NB4 (cell line): ENCODE measurements at regions not wholly inside any gene's neighbourhood (a gene's known extent, or its start where the extent isn't known, plus 50 kb on each side); places are given as distances from the start of the nearest gene placed in this dataset.

Experiments used
- DNase-seq: peaks from one replicate; pipeline ENCODE4 v3.0.0; 2010; ENCODE audit warnings: low read depth
- H3K4me3 ChIP-seq: one replicate; pipeline ENCODE4 v1.5.1; 2011; ENCODE audit warnings: mild to moderate bottlenecking, low read depth, low read length, moderate library complexity
- MYC ChIP-seq: IDR thresholded peaks from 2 replicates; pipeline ENCODE4 v1.6.1; 2011; ENCODE audit warnings: low read depth, low read length
- POLR2A ChIP-seq: IDR thresholded peaks from 2 replicates; pipeline ENCODE4 v1.6.1; 2011; ENCODE audit warnings: mild to moderate bottlenecking; ENCODE audit not compliant: insufficient read length; ENCODE audit errors: extremely low read depth
- TF ChIP-seq, protein P1 (sequence below): IDR thresholded peaks from 2 replicates; pipeline ENCODE4 v1.6.1; 2011; ENCODE audit warnings: low read depth, low read length
- TF ChIP-seq, protein P2 (sequence below): IDR thresholded peaks from one replicate; pipeline ENCODE4 v1.5.1; 2012; ENCODE audit warnings: low read depth, low read length

DNA sequence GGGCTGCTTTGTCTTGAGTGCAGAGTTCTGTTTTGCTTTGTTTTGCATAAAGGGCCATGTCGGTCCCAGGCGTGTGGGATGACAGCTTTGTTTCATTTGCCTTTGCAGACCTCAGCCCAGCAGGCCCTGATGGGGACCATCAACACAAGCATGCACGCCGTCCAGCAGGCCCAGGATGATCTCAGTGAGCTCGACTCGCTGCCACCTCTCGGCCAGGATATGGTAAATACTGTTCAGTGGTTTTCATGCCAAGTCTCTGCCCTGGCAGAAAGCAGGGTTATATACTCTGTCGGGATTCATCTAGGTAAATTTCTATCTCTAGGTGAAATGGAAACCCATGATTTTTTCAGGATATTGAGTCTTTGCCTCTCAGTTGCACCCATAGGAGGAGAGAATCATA is 343.9 kb upstream of the TPM1 start:
- TF ChIP-seq, protein P1, sequence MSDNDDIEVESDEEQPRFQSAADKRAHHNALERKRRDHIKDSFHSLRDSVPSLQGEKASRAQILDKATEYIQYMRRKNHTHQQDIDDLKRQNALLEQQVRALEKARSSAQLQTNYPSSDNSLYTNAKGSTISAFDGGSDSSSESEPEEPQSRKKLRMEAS = no peak
- no peak for TF ChIP-seq MYC
- no peak for TF ChIP-seq POLR2A
- TF ChIP-seq, protein P2, sequence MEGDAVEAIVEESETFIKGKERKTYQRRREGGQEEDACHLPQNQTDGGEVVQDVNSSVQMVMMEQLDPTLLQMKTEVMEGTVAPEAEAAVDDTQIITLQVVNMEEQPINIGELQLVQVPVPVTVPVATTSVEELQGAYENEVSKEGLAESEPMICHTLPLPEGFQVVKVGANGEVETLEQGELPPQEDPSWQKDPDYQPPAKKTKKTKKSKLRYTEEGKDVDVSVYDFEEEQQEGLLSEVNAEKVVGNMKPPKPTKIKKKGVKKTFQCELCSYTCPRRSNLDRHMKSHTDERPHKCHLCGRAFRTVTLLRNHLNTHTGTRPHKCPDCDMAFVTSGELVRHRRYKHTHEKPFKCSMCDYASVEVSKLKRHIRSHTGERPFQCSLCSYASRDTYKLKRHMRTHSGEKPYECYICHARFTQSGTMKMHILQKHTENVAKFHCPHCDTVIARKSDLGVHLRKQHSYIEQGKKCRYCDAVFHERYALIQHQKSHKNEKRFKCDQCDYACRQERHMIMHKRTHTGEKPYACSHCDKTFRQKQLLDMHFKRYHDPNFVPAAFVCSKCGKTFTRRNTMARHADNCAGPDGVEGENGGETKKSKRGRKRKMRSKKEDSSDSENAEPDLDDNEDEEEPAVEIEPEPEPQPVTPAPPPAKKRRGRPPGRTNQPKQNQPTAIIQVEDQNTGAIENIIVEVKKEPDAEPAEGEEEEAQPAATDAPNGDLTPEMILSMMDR = no peak
- no peak overlapping the region for H3K4me3 ChIP-seq
- no peak for DNase-seq

DNA sequence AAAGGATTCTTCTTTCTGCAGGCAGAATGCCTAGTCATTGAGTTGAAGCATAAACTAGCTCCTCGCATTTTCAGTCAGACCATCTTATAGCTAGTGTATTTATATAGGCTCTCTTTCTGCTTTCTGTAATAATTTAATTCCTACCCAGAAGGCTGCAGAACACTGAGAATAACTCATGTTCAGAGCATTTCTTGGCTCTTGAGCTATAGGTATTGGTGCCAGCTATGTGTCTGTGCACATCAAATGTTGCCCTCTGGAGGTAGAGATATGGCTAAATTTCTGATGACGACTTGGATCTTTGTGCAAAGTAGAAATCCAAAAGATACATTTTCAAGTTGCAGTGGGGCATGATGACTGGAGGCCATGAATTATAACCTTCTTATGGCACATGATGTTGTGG is 336.2 kb upstream of the TPM1 start:
- TF ChIP-seq, protein P1 = no peak
- TF ChIP-seq POLR2A (no peak), MYC (no peak)
- TF ChIP-seq, protein P2 = no peak
- DNase-seq = no peak
- no peak overlapping the region for H3K4me3 ChIP-seq

DNA sequence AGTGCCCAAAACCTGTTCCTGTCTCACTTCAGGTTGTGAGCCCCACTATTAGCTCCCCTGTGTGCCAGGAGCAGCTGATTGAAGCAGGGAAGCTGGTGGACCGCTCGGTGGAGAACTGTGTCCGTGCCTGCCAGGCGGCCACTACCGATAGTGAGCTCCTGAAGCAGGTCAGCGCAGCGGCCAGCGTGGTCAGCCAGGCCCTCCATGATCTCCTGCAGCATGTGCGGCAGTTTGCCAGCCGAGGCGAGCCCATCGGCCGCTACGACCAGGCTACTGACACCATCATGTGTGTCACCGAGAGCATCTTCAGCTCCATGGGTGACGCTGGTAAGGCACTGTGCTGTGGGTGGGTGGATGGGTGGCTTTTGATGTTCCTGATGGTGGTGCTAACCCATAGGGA is 334.1 kb upstream of the TPM1 start:
- no peak overlapping the region for H3K4me3 ChIP-seq
- no peak for DNase-seq
- TF ChIP-seq POLR2A = no peak
- TF ChIP-seq, protein P1 = no peak
- no peak for TF ChIP-seq MYC
- TF ChIP-seq, protein P2 = no peak

DNA sequence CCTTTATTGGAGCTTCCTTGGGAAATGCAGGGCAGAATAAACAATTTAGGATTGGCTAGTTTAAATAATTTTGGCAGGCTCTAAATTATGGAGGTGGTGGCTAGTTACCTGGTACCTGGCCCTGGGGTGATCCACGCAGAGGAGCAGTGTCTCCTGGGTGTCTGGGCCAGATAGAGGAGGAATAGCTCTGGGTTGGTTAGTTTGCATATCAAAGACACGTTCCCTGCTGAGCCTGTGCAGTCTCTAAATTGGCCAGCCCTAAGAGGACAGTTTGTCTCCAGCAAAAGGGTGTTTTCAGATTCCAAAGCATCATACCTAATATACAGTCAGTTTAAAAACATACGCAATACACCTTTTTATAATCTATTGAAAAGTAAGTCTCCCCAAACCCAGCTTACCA is 333.3 kb upstream of the TPM1 start:
- TF ChIP-seq, protein P2 = no peak
- TF ChIP-seq MYC (no peak), POLR2A (no peak)
- TF ChIP-seq, protein P1 = no peak
- H3K4me3 ChIP-seq = no peak overlapping the region

DNA sequence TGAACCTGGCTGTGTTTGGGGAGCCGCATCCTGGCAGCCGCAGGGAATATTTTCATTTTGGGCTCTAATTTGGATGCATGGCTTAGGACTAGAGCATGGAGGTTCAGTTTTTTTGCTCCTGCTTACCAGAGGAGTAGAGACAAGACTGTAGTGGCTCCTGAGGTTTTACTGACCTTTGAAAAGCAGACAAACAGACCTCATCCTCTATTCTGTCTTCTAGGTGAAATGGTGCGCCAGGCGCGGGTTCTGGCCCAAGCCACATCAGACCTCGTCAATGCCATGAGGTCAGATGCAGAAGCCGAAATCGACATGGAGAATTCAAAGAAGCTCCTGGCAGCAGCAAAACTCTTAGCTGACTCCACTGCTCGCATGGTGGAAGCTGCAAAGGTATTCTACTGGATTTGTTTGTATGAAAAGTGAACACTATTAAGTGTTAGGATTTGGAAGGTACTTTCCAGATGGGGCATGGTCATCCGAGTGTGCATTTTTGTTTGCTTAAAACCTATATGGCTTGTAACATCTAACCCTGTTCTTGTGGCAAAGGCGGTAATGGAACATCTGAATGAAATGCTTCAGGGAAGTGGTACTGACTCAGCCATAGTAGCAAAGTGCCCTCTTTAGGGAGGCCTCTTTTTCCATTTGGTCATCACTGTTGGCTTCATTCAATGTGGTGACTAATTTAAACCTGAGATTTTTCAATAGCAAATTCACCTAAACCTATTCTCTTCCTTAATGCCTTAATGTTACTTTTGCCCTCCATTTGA is 330.7 kb upstream of the TPM1 start:
- TF ChIP-seq, protein P1 = no peak
- TF ChIP-seq POLR2A = no peak
- no peak for TF ChIP-seq MYC
- TF ChIP-seq, protein P2 = no peak
- no peak overlapping the region for H3K4me3 ChIP-seq
- DNase-seq = no peak

More for the DNA sequence above, 333.3 kb upstream of the TPM1 start:
- no peak for DNase-seq
